GM23338 (cell line): ENCODE measurements at regions not wholly inside any gene's neighbourhood (a gene's known extent, or its start where the extent isn't known, plus 50 kb on each side); places are given as distances from the start of the nearest gene placed in this dataset.

Experiments used
- ATAC-seq: fragments of 200-7000 bp; cut with Tn5 transposase; 3 replicates; pipeline ENCODE4 v1.9.1; 2020
- DNase-seq: peaks from one replicate; pipeline ENCODE4 v3.0.0-alpha.2; 2015; ENCODE audit warnings: low spot score
- H2AFZ ChIP-seq: fragments of 200-600 bp; sonication (generic); 2 replicates; pipeline ENCODE4 v1.8.0; 2016; ENCODE audit warnings: antibody characterized with exemption, mild to moderate bottlenecking, moderate library complexity
- H3F3A ChIP-seq: fragments of 200-600 bp; sonication (generic); replicated peaks from 2 replicates; pipeline ENCODE4 v1.8.0; 2017; ENCODE audit warnings: antibody characterized with exemption, mixed run types, low read depth
- H3K27ac ChIP-seq: fragments of 200-600 bp; sonication (generic); 2 replicates; pipeline ENCODE4 v1.6.1; 2016; ENCODE audit warnings: low read depth
- H3K27me3 ChIP-seq: fragments of 200-600 bp; sonication (generic); 2 replicates; pipeline ENCODE4 v1.8.0; 2016; ENCODE audit warnings: mild to moderate bottlenecking, mixed run types, moderate library complexity; ENCODE audit not compliant: insufficient read depth
- H3K36me3 ChIP-seq: fragments of 200-600 bp; sonication (generic); 2 replicates; pipeline ENCODE4 v1.8.0; 2016; ENCODE audit warnings: mild to moderate bottlenecking; ENCODE audit not compliant: insufficient read depth
- H3K4me1 ChIP-seq: fragments of 200-600 bp; sonication (generic); 2 replicates; pipeline ENCODE4 v1.8.0; 2016; ENCODE audit warnings: mild to moderate bottlenecking, moderate library complexity; ENCODE audit not compliant: insufficient read depth
- H3K4me2 ChIP-seq: fragments of 200-600 bp; sonication (generic); 2 replicates; pipeline ENCODE4 v1.7.1; 2017; ENCODE audit warnings: mixed run types
- H3K4me3 ChIP-seq: fragments of 200-600 bp; sonication (generic); 2 replicates; pipeline ENCODE4 v1.6.1; 2016; ENCODE audit warnings: mixed run types
- H3K79me2 ChIP-seq: fragments of 200-600 bp; sonication (generic); replicated peaks from 2 replicates; pipeline ENCODE4 v1.8.0; 2017; ENCODE audit warnings: mild to moderate bottlenecking; ENCODE audit not compliant: insufficient read depth
- H3K9me2 ChIP-seq: fragments of 200-600 bp; sonication (generic); 2 replicates; pipeline ENCODE4 v1.8.0; 2017; ENCODE audit not compliant: insufficient read depth
- H4K20me1 ChIP-seq: fragments of 200-600 bp; sonication (generic); replicated peaks from 2 replicates; pipeline ENCODE4 v1.8.0; 2017; ENCODE audit warnings: mild to moderate bottlenecking; ENCODE audit not compliant: insufficient read depth
- H3K27ac Mint-ChIP-seq: 2 replicates; pipeline ENCODE4 v1.8.0; 2020; ENCODE audit warnings: inconsistent platforms, mild to moderate bottlenecking, moderate library complexity, mixed read lengths
- H3K27me3 Mint-ChIP-seq: 3 replicates; pipeline ENCODE4 v1.8.0; 2022; ENCODE audit warnings: low read depth, mild to moderate bottlenecking, moderate library complexity, mixed read lengths, inconsistent platforms; ENCODE audit not compliant: insufficient read depth, poor library complexity
- H3K36me3 Mint-ChIP-seq: 3 replicates; pipeline ENCODE4 v1.8.0; 2021; ENCODE audit warnings: low read depth, mild to moderate bottlenecking, inconsistent platforms, moderate library complexity, mixed read lengths
- H3K4me1 Mint-ChIP-seq: 3 replicates; pipeline ENCODE4 v1.8.0; 2020; ENCODE audit warnings: mild to moderate bottlenecking, inconsistent platforms, mixed read lengths
- H3K4me3 Mint-ChIP-seq: 3 replicates; pipeline ENCODE4 v1.8.0; 2021; ENCODE audit warnings: moderate library complexity, mild to moderate bottlenecking, inconsistent platforms, mixed read lengths
- H3K9me3 Mint-ChIP-seq: 3 replicates; pipeline ENCODE4 v1.8.0; 2020; ENCODE audit warnings: moderate library complexity, mild to moderate bottlenecking, inconsistent platforms, mixed read lengths
- CREB1 ChIP-seq: fragments of 250-450 bp; sonication (Bioruptor Pico); IDR thresholded peaks from 2 replicates; pipeline ENCODE4 v1.5.0; 2020; ENCODE audit warnings: low read depth, mild to moderate bottlenecking, moderate library complexity
- EZH2 ChIP-seq: fragments of 200-600 bp; sonication (generic); IDR thresholded peaks from one replicate; pipeline ENCODE4 v1.8.0; 2017; ENCODE audit warnings: antibody characterized with exemption, mild to moderate bottlenecking, low read depth; ENCODE audit not compliant: unreplicated experiment
- EZH2phosphoT487 ChIP-seq: fragments of 200-600 bp; sonication (generic); IDR thresholded peaks from one replicate; pipeline ENCODE4 v1.8.1; 2018; ENCODE audit warnings: antibody characterized with exemption; ENCODE audit not compliant: unreplicated experiment
- JUNB ChIP-seq: IDR thresholded peaks from one replicate; pipeline ENCODE4 v1.6.1; 2016; ENCODE audit warnings: antibody characterized with exemption; ENCODE audit not compliant: unreplicated experiment
- NANOG ChIP-seq: IDR thresholded peaks from 2 replicates; pipeline ENCODE4 v1.6.1; 2016; ENCODE audit warnings: antibody characterized with exemption, borderline replicate concordance
- POLR2AphosphoS5 ChIP-seq: IDR thresholded peaks from 2 replicates; pipeline ENCODE4 v1.6.1; 2016; ENCODE audit warnings: antibody characterized with exemption, low read depth
- STAT1 ChIP-seq: IDR thresholded peaks from one replicate; pipeline ENCODE4 v1.6.1; 2016; ENCODE audit warnings: antibody characterized with exemption; ENCODE audit not compliant: unreplicated experiment
- ZNF114 ChIP-seq: fragments of 250-450 bp; sonication (Bioruptor Pico); IDR thresholded peaks from 2 replicates; pipeline ENCODE4 v1.5.0; 2020; ENCODE audit warnings: mild to moderate bottlenecking, moderate library complexity
- ZNF331 ChIP-seq: fragments of 250-450 bp; sonication (Bioruptor Pico); IDR thresholded peaks from 2 replicates; pipeline ENCODE4 v1.5.0; 2020; ENCODE audit warnings: low read depth, mild to moderate bottlenecking, moderate library complexity
- TF ChIP-seq, protein P1 (sequence below): IDR thresholded peaks from one replicate; pipeline ENCODE4 v1.6.1; 2018; ENCODE audit warnings: antibody characterized with exemption; ENCODE audit not compliant: unreplicated experiment
- TF ChIP-seq, protein P2 (sequence below), 2 experiments: fragments of 200-600 bp in 1 of 2; sonication (generic) in 1 of 2; conservative IDR thresholded peaks; 2 replicates each; pipeline versions ENCODE4 v1.5.1 to v1.6.1; 2016 to 2017; ENCODE audit warnings: antibody characterized with exemption in 2 of 2, low read depth in 2 of 2, mild to moderate bottlenecking in 2 of 2, moderate library complexity in 1 of 2
- TF ChIP-seq, protein P3 (sequence below): IDR thresholded peaks from 2 replicates; pipeline ENCODE4 v1.6.1; 2016; ENCODE audit warnings: antibody characterized with exemption

DNA sequence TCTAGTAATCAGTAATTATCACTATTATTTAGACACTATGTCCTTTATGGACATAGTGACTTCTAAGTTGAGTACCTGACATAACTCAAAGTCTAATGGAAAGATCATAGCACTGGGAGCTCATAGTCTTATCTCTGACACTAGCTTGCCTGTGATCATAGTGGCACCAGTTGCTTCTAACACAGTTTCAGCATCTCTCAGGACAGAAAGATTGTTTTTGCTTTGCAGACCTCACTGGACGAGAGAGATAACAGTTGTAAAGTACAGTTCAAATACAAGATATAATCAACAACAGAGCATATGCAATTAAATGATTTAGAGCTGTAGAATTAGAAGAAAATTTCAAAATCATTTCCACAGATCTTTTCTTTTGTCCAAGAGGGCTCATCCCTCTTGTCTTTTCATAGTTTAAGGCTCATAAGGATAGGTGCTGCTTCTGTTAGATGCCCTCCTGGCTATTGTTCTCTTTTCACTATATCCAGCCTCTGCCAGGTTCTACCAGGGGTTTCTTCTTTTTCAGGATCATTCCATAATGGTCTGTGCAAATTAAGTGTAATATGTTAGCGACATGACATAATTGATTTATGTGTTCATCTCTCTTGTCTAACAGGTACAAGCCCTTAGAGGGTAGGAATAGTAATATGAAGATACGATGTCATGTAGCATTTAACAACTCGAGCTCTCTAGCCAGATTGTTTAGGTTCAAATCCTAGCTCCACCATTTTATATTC, 1175.4 kb upstream of the TENM4 start:
- Mint-ChIP-seq H3K27me3 (no peaks in the 10 kb centered on the region), H3K9me3 (no peaks in the 10 kb centered on the region), H3K4me3 (no peak overlapping the region), H3K27ac (no peak overlapping the region), H3K4me1 (no peaks in the 10 kb centered on the region), H3K36me3 (no peaks in the 10 kb centered on the region)
- Histone ChIP-seq H2AFZ (no peak overlapping the region), H3K4me3 (no peak overlapping the region), H3K9me2 (no peaks in the 10 kb centered on the region), H3K4me1 (no peaks in the 10 kb centered on the region), H3K27ac (no peak overlapping the region), H3K79me2 (no peaks in the 10 kb centered on the region), H3K36me3 (no peaks in the 10 kb centered on the region), H3K4me2 (no peak overlapping the region), H3F3A (no peaks in the 10 kb centered on the region), H3K27me3 (no peaks in the 10 kb centered on the region), H4K20me1 (no peaks in the 10 kb centered on the region)
- no peak for DNase-seq
- no peak for TF ChIP-seq NANOG
- TF ChIP-seq ZNF331 (CRISPR knock-in tag) = no peak
- no peak for ATAC-seq

DNA sequence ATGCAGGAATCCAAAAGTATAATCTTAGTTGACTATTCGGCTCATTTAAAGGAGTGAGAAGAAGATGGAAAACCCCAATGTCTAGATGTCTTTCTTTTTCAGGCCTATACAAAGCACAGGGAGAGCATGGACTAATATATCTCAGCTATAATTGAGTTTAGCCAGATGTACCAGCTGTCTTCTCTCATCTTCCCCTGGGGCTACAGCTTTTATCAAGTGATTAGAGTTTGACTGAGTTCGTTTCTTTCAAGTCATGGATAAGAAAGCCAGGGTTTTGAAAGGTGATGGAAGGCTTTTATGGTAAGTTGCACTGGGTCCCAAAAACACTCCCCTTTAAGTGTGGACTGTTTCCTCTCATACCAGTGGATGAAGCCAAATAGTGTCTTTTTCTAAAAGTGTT, 1172.8 kb upstream of the TENM4 start:
- no peak overlapping the region for H3K27ac Mint-ChIP-seq
- Histone ChIP-seq H3K27ac (no peak overlapping the region), H3K4me2 (no peak overlapping the region), H2AFZ (no peak overlapping the region), H3K27me3 (no peaks in the 10 kb centered on the region), H3K4me3 (no peak overlapping the region), H3F3A (no peaks in the 10 kb centered on the region), H4K20me1 (no peaks in the 10 kb centered on the region), H3K36me3 (no peaks in the 10 kb centered on the region), H3K4me1 (no peaks in the 10 kb centered on the region), H3K79me2 (no peaks in the 10 kb centered on the region), H3K9me2 (no peaks in the 10 kb centered on the region)
- H3K4me3 Mint-ChIP-seq = no peak overlapping the region
- H3K4me1 Mint-ChIP-seq = no peaks in the 10 kb centered on the region
- H3K9me3 Mint-ChIP-seq = no peaks in the 10 kb centered on the region
- DNase-seq (no peak), ATAC-seq (no peak)
- H3K27me3 Mint-ChIP-seq = no peaks in the 10 kb centered on the region
- no peaks in the 10 kb centered on the region for H3K36me3 Mint-ChIP-seq
- TF ChIP-seq STAT1 (no peak), ZNF114 (CRISPR knock-in tag) (no peak), EZH2 (no peak), EZH2phosphoT487 (no peak), CREB1 (CRISPR knock-in tag) (no peak), NANOG (no peak), ZNF331 (CRISPR knock-in tag) (no peak), JUNB (no peak), POLR2AphosphoS5 (no peak)
- TF ChIP-seq, protein P1, sequence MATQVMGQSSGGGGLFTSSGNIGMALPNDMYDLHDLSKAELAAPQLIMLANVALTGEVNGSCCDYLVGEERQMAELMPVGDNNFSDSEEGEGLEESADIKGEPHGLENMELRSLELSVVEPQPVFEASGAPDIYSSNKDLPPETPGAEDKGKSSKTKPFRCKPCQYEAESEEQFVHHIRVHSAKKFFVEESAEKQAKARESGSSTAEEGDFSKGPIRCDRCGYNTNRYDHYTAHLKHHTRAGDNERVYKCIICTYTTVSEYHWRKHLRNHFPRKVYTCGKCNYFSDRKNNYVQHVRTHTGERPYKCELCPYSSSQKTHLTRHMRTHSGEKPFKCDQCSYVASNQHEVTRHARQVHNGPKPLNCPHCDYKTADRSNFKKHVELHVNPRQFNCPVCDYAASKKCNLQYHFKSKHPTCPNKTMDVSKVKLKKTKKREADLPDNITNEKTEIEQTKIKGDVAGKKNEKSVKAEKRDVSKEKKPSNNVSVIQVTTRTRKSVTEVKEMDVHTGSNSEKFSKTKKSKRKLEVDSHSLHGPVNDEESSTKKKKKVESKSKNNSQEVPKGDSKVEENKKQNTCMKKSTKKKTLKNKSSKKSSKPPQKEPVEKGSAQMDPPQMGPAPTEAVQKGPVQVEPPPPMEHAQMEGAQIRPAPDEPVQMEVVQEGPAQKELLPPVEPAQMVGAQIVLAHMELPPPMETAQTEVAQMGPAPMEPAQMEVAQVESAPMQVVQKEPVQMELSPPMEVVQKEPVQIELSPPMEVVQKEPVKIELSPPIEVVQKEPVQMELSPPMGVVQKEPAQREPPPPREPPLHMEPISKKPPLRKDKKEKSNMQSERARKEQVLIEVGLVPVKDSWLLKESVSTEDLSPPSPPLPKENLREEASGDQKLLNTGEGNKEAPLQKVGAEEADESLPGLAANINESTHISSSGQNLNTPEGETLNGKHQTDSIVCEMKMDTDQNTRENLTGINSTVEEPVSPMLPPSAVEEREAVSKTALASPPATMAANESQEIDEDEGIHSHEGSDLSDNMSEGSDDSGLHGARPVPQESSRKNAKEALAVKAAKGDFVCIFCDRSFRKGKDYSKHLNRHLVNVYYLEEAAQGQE = no peak
- TF ChIP-seq, protein P2, sequence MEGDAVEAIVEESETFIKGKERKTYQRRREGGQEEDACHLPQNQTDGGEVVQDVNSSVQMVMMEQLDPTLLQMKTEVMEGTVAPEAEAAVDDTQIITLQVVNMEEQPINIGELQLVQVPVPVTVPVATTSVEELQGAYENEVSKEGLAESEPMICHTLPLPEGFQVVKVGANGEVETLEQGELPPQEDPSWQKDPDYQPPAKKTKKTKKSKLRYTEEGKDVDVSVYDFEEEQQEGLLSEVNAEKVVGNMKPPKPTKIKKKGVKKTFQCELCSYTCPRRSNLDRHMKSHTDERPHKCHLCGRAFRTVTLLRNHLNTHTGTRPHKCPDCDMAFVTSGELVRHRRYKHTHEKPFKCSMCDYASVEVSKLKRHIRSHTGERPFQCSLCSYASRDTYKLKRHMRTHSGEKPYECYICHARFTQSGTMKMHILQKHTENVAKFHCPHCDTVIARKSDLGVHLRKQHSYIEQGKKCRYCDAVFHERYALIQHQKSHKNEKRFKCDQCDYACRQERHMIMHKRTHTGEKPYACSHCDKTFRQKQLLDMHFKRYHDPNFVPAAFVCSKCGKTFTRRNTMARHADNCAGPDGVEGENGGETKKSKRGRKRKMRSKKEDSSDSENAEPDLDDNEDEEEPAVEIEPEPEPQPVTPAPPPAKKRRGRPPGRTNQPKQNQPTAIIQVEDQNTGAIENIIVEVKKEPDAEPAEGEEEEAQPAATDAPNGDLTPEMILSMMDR (conservative IDR thresholded peaks at IDR 0.05; ENCODE audit: low read depth in 2 of 2) = no peak
- TF ChIP-seq, protein P3, sequence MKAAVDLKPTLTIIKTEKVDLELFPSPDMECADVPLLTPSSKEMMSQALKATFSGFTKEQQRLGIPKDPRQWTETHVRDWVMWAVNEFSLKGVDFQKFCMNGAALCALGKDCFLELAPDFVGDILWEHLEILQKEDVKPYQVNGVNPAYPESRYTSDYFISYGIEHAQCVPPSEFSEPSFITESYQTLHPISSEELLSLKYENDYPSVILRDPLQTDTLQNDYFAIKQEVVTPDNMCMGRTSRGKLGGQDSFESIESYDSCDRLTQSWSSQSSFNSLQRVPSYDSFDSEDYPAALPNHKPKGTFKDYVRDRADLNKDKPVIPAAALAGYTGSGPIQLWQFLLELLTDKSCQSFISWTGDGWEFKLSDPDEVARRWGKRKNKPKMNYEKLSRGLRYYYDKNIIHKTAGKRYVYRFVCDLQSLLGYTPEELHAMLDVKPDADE = no peak
